ENCODE measurements at regions not wholly inside any gene's neighbourhood (a gene's known extent, or its start where the extent isn't known, plus 50 kb on each side); places are given as distances from the start of the nearest gene placed in this dataset.
"Not testable (repeated sequence)": the region's sequence is repeated elsewhere in the genome, so short reads cannot be mapped to it uniquely, and the experiment has no call there.

- ATAC-seq: no peak
- no peak for DNase-seq (ENCODE audit: missing footprints)
- intact Hi-C loops (cut with DNase I): no loop called here
Measured at GRCh38 chr4:165787516-165788274, 85.3 kb upstream of the TLL1 start.

GRCh38 chr4:165788686-165789463 lies 84.2 kb upstream of the TLL1 start:
- DNase-seq (ENCODE audit: missing footprints): no peak
- intact Hi-C loops (cut with DNase I): no loop called here
- no peak for ATAC-seq

- ATAC-seq (no peak), DNase-seq (ENCODE audit: missing footprints) (no peak)
- intact Hi-C loops (cut with DNase I): no loop called here
Measured at GRCh38 chr4:165793236-165793635, 79.8 kb upstream of the TLL1 start.

- DNase-seq (ENCODE audit: missing footprints) (no peak), ATAC-seq (no peak)
- intact Hi-C loops (cut with DNase I): no loop called here
Measured at GRCh38 chr4:165794834-165795233, 78.2 kb upstream of the TLL1 start.

DNA sequence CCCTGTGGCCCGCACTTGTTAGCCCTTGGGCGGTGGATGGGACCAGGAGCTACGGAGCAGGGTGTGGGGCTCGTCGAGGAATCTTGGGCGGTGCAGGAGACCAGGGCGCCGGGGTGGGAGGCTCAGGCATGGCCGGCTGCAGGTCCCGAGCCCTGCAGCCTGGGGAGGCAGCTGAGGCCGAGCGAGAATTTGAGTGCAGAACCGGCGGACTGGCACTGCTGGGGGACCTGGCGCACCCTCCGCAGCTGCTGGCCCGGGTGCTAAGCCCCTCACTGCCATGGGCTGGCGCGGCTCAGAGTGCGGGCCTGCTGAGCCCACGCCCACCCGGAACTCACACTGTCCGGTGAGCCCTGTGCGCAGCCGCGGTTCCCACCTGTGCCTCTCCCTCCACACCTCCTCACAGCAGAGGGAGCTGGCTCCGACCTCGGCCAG lies 73.6 kb upstream of the TLL1 start:
- DNase-seq (ENCODE audit: missing footprints) (peak; percentile 57), ATAC-seq (no peak)
- intact Hi-C loops (cut with DNase I): no loop called here

GRCh38 chr4:165802452-165802851 lies 70.6 kb upstream of the TLL1 start:
- DNase-seq (ENCODE audit: missing footprints) (no peak), ATAC-seq (no peak)
- intact Hi-C loops (cut with DNase I): no loop called here

DNA sequence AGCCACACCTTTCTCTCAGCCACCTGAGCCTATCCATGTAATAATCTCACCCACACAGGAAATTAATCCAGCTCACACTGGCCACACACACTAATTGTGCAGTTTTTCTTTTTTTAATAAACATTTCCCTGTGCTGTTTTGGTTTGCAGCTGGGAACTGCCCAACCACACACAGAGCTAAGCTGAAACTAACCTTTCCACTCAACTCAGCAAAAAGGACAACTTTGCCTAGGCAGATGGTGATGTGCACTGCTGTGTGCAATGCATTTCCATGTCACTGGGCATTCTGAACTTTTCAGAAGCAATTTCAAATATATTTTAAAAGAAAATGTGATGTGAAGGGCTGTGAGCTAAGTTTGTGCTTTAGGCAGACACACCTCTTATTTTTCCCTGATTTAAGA lies 70.0 kb upstream of the TLL1 start:
- intact Hi-C loops (cut with DNase I): no loop called here
- ATAC-seq: no peak
- no peak for DNase-seq (ENCODE audit: missing footprints)

DNA sequence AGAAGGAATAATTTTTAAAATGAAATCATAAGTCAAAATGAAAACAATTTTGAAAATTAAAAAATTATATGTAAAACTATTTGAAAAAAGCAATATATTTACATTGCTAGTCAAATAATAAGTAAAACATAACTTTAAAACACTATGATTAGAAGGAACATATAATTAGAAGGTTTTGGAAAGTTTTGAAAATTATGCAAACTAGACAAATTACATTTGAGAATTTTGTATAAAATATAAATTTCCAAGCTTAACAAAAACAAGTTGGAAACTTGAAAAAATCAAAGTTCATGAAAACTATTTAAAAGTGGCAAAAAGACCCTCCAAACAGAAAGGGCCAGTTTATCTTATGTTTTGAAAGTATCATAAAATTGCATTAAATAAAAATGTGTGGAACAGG lies 67.6 kb upstream of the TLL1 start:
- ATAC-seq (no peak), DNase-seq (ENCODE audit: missing footprints) (no peak)
- intact Hi-C loops (cut with DNase I): no loop called here

DNA sequence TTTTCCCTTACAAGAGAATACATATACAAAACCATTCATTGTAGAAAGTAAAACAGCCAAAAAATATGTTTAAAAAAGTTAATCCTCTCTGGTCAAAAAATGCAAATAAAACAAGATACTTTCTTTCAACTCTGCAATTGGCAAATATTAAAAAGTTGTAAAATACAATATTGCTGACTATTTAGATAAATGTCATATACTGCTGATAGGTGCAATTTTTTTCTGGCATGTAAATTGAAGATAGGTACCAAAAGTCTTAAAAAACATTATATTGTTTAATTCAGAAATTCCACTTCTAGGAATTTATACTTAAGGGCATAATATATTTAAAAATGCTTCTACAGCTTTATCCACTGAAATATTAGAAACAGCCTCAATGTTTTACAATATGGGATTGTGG lies 66.4 kb upstream of the TLL1 start:
- intact Hi-C loops (cut with DNase I): no loop called here
- DNase-seq (ENCODE audit: missing footprints): no peak
- no peak for ATAC-seq

- no peak for ATAC-seq
- no peak for DNase-seq (ENCODE audit: missing footprints)
- intact Hi-C loops (cut with DNase I): no loop called here
Measured at GRCh38 chr4:165810726-165811125, 62.3 kb upstream of the TLL1 start.

DNA sequence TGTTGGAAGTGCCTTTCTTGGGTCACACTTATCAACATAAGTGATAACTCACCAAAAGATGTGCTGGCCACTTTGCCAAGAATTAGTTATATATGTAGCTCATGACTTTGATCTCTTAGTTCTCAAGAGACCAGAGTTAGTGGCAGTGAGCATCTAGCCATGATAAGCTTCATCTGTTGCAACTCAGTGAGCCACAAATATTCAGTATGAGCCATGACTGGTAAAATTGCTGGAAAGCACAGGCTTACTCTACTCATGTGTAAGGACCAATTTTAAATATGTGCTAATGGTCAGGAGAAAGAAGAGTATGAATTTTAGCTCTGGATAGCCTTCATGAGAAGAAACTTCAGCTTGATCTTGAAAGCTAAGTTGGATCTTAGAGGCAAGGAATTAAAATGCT lies 59.4 kb upstream of the TLL1 start:
- ATAC-seq: no peak

GRCh38 chr4:165814256-165815020 lies 58.6 kb upstream of the TLL1 start:
- DNase-seq (ENCODE audit: missing footprints) (no peak), ATAC-seq (no peak)
- intact Hi-C loops (cut with DNase I): no loop called here

More for the DNA sequence above, 59.4 kb upstream of the TLL1 start:
- DNase-seq (ENCODE audit: missing footprints): no peak
- intact Hi-C loops (cut with DNase I): no loop called here

DNA sequence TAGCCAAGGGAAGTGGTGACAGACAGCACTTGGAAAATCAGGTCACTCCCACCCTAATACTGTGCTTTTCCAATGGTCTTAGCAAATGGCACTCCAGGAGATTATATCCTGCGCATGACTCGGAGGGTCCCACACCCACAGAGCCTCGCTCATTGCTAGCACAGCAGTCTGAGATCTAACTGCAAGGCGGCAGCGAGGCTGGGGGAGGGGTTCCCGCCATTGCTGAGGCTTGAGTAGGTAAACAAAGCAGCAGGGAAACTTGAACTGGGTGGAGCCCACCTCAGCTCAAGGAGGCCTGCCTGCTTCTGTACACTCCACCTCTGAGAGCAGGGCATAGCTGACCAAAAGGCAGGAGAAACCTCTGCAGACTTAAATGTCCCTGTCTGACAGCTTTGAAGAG lies 53.9 kb upstream of the TLL1 start:
- intact Hi-C loops (cut with DNase I); ATAC-seq: not testable (repeated sequence)

More for the DNA sequence above, 53.9 kb upstream of the TLL1 start:
- not testable (repeated sequence) for DNase-seq (ENCODE audit: missing footprints)

All from Right ventricle myocardium inferior (tissue), 1 donor.